ENCODE measurements at regions not wholly inside any gene's neighbourhood (a gene's known extent, or its start where the extent isn't known, plus 50 kb on each side); places are given as distances from the start of the nearest gene placed in this dataset.
"Not testable (repeated sequence)": the region's sequence is repeated elsewhere in the genome, so short reads cannot be mapped to it uniquely, and the experiment has no call there.

DNA sequence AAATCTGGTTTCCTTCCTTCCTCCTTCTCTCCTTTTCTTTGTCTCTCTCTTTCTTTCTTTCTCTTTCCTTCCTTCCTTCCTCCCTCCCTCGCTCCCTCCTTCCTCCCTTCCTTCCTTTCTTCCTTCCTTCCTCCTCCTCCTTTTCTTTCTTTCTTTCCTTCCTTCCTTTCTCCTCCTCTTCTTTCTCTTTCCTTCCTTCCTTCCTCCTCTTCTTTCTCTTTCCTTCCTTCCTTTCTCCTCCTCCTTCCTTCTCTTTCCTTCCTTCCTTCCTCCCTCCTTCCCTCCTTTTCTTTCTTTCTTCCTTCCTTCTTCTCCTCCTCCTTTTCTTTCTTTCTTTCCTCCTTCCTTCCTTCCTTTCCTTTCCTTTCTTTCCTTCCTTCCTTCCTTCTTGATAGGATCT lies 61.2 kb downstream of the VIP start:
- intact Hi-C loops (cut with DNase I), result no loop called here
- DNase-seq (ENCODE audit: low spot score) (no peak), ATAC-seq (no peak)

- no peak for DNase-seq (ENCODE audit: low spot score)
- intact Hi-C loops (cut with DNase I), result no loop called here
- ATAC-seq, result no peak
These were observed 64.8 kb downstream of the VIP start for GRCh38 chr6:152815230-152815872.

DNA sequence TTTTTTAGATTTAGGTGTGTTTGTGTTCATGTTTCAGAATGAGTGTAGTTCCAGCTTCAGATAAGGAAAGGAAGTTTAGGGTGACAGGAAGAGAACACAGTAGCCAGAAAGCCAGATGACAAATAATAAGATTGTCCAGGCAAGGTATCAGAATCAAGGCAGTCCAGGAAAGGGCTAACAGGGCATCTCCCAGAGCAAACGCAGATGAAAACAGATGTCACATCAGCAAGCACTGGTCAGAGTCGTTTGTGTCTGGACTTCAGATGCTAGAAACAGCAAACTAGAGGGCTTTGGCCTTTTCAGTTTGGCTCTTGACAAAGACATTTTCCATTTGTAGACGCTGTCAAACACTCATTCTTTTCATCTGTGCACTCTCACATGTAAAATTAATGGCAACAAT lies 65.5 kb downstream of the VIP start:
- DNase-seq (ENCODE audit: low spot score) (no peak), ATAC-seq (no peak)
- intact Hi-C loops (cut with DNase I), result no loop called here

DNA sequence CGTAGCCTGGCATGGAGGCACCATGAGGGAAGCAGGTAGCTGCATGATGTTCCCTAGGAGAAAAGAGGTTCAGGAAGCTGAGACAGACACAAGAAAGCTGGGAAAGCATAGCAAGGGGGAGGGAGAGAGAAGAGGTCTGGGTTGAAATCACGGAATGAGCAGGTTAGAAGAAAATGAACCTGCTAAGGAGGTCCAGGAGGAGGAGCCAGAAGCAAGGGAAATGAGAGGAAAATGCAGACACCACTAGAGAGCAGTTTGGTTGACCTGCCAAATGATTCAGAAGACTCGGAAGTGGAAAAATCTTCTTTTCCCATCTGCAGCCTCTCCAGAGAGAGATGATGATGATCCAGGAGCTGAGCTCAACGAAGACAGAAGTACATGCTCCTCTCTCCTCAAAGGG lies 70.9 kb downstream of the VIP start:
- intact Hi-C loops (cut with DNase I), result no loop called here
- DNase-seq (ENCODE audit: low spot score) (no peak), ATAC-seq (no peak)

- intact Hi-C loops (cut with DNase I), result no loop called here
- DNase-seq (ENCODE audit: low spot score), result no peak
- no peak for ATAC-seq
These were observed 74.1 kb downstream of the VIP start for GRCh38 chr6:152824666-152825065.

GRCh38 chr6:152828431-152828830 lies 77.8 kb downstream of the VIP start:
- intact Hi-C loops (cut with DNase I), result no loop called here
- no peak for ATAC-seq
- DNase-seq (ENCODE audit: low spot score), result no peak

DNA sequence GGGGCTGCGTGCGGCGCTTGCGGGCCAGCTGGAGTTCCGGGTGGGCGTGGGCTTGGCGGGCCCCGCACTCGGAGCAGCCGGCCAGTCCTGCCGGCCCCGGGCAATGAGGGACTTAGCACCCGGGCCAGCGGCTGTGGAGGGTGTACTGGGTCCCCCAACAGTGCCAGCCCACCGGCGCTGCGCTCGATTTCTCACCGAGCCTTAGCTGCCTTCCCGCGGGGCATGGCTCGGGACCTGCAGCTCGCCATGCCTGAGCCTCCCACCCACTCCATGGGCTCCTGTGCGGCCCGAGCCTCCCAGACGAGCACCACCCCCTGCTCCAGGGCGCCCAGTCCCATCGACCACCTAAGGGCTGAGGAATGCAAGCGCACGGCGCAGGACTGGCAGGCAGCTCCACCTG lies 83.8 kb downstream of the VIP start:
- DNase-seq (ENCODE audit: low spot score); ATAC-seq; intact Hi-C loops (cut with DNase I): not testable (repeated sequence)

GRCh38 chr6:152836523-152836922 lies 85.9 kb downstream of the VIP start:
- ATAC-seq, result no peak
- intact Hi-C loops (cut with DNase I), result no loop called here
- DNase-seq (ENCODE audit: low spot score), result no peak

- intact Hi-C loops (cut with DNase I), result no loop called here
- DNase-seq (ENCODE audit: low spot score), result no peak
- no peak for ATAC-seq
These were observed 94.8 kb downstream of the VIP start for GRCh38 chr6:152845421-152845820.

- ATAC-seq (no peak), DNase-seq (ENCODE audit: low spot score) (no peak)
- intact Hi-C loops (cut with DNase I), result no loop called here
These were observed 96.2 kb downstream of the VIP start for GRCh38 chr6:152846825-152847224.

DNA sequence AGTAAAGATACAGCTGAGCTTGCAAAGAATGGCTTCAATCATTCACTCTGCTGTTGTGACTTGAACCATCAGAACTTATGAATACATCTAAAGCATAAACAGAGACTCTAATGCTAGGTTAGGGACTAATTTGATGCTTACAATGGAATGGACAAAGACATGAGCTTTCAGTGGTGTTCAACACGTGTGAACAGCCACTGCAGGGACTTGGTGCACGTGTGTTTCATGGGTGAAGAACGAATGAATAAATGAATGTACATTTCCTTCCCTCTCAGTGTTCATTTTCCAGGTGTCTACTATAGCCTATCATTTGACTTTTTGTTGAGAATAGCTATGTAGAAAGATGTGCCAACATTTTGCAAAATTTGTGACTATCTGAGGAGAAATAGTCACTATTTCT lies 98.3 kb downstream of the VIP start:
- no peak for ATAC-seq
- no peak for DNase-seq (ENCODE audit: low spot score)
- intact Hi-C loops (cut with DNase I), result no loop called here

DNA sequence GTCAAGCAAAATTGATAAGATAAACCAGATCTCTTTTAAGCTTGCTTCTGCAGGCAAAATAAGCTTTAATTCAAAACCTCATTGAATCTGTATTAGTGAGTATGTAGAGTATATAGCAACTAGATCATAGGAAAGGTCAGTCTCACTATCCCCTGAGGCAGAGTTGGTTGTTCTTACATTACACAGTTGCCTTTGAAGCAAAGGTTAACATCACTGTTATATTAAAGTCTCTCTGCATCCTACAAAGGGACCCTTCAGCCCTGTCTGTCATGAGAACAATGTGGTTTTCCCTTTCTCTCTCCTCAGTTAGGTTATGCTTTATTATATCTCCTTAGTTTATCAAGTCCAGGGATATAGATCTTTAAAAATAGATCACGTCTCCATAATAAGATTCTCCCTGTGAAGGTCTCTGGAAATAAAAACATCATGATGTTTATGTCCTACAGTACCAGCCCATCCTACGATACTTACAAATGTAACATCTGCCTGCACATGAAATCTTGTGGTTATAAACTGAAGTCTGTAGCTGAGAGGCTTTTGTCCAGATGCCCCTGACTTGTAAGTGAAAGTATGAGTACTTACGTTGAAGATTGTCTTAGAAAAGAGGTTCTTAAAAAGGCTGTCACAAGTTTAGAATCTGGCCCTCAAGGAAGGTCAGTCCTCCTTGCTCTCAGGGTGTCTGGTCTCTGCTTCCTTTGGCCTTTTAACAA lies 103.6 kb downstream of the VIP start:
- ATAC-seq (no peak), DNase-seq (ENCODE audit: low spot score) (no peak)
- intact Hi-C loops (cut with DNase I), result no loop called here

- ATAC-seq, result no peak
- intact Hi-C loops (cut with DNase I), result no loop called here
These were observed 107.5 kb downstream of the VIP start for GRCh38 chr6:152858141-152858540.

GRCh38 chr6:152859225-152859624 lies 108.6 kb downstream of the VIP start:
- no peak for DNase-seq (ENCODE audit: low spot score)
- intact Hi-C loops (cut with DNase I), result no loop called here
- no peak for ATAC-seq

More at GRCh38 chr6:152858141-152858540, 107.5 kb downstream of the VIP start:
- no peak for DNase-seq (ENCODE audit: low spot score)

DNA sequence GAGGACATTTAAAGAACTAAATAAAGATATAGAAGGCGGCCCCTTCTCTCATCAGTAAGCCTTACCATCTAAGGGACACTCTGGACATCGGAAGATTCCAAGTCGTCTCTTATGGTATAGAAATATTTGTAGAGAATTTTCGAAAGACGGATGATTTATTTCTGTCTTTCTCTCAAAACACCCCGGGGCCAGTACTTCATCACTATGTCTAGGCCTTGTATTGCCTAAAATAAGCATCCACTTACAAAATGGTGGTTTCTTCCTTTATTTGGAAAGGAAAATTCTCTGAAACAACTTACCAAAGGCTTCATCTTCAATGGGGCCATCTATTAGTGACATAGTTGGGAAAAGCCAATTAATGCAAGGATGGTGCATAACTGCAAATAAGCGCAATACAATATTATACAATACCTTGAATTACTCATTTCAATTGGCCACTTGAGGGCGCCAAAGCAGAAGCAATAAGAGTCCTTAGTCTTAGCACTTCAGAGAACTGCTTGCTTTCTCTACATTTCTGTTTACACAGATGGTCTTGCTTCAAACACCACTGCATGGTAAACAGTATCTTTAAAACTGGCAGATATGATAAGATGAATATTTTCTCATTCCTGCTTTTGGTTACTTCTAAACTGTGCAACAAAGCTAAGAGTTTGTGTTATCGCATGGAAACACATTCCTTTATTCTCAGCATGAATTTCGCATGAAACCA lies 113.2 kb downstream of the VIP start:
- ATAC-seq, result peak; percentile 89
- peak; percentile 80 for DNase-seq (ENCODE audit: low spot score)
- intact Hi-C loops (cut with DNase I), result no loop called here

GRCh38 chr6:152874267-152874666 lies 108.6 kb downstream of the FBXO5 start:
- DNase-seq (ENCODE audit: low spot score) (no peak), ATAC-seq (no peak)
- intact Hi-C loops (cut with DNase I), result no loop called here

DNA sequence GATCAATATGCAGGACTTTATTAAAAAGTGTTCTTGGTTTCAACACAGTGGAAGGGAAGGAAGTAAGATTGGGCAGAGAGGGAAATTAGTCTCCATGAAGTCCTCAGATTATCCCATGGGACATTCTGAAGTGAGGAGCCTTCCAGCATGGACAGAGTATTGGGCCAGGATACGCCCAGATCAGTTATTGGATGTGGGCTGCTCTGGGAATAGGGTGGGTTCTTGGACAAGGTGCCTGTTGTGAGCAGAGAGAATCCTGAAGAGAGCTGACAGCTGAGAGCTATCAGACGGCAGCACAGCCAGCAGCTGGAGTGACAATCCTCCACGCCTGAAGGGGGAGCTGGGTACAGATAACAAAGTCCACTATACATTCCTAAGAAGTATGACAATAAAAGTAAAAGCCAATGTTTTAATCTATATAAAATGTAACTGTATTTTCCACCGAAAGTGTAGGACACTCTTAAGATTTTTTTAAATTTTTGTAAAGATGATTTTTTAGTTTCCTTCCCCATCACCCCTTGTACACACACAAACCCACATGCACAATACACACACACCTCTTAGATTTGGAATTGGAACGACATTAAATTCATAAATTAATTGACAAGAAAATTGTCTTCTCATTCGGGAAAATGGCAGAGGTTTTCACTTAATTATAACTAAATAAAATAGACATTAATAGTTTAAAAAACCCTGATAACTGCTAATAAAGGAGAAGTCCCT lies 107.8 kb downstream of the FBXO5 start:
- ATAC-seq (no peak), DNase-seq (ENCODE audit: low spot score) (no peak)
- intact Hi-C loops (cut with DNase I), result no loop called here

GRCh38 chr6:152879681-152880080 lies 103.2 kb downstream of the FBXO5 start:
- DNase-seq (ENCODE audit: low spot score), result no peak
- intact Hi-C loops (cut with DNase I), result no loop called here
- ATAC-seq, result no peak

DNA sequence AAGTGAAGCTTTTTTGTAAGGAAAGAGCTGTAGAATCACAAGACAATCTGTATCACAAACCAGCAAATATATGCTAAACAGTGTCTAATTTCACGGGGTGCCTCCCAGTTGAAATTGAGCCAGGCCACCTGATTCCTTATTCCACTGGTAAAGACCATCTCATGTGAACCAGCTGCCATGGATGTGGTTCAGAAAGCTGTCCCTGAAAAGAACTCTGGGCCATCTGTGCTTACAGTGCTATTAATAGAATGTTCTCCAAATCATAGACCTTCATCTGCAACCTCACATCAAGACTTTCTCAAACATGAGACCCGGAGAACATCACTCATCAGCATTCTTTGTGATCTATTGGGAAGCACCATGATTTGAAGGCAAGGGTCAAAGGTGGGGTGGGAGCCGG lies 89.7 kb downstream of the FBXO5 start:
- DNase-seq (ENCODE audit: low spot score) (no peak), ATAC-seq (no peak)
- intact Hi-C loops (cut with DNase I), result no loop called here

GRCh38 chr6:152896923-152897322 lies 85.9 kb downstream of the FBXO5 start:
- DNase-seq (ENCODE audit: low spot score) (no peak), ATAC-seq (no peak)
- intact Hi-C loops (cut with DNase I), result no loop called here
